Breast epithelium (tissue), 3 donors: ENCODE measurements at regions not wholly inside any gene's neighbourhood (a gene's known extent, or its start where the extent isn't known, plus 50 kb on each side); places are given as distances from the start of the nearest gene placed in this dataset.

Experiments
- CTCF ChIP-seq, 3 donors: fragments of 450-650 bp; IDR thresholded peaks; one replicate each; pipeline ENCODE4 v1.5.1; 2016 to 2017; ENCODE audit warnings: antibody characterized with exemption in 3 of 3, mild to moderate bottlenecking in 3 of 3, moderate library complexity in 3 of 3
- POLR2A ChIP-seq: fragments of 450-650 bp; IDR thresholded peaks from one replicate; pipeline ENCODE4 v1.6.1; 2016; ENCODE audit warnings: antibody characterized with exemption, mild to moderate bottlenecking, moderate library complexity
- POLR2AphosphoS5 ChIP-seq, 3 donors: sonication (generic); formaldehyde crosslinking; IDR thresholded peaks; one replicate each; pipeline ENCODE4 v1.6.1; 2017; ENCODE audit warnings: antibody characterized with exemption in 3 of 3

- TF ChIP-seq CTCF (IDR thresholded peaks at IDR 0.05) (no peak), POLR2A (no peak), POLR2AphosphoS5 (IDR thresholded peaks at IDR 0.05) (no peak)
These were observed 409.1 kb downstream of the QKI start for GRCh38 chr6:163823577-163823976.
